ENCODE measurements at regions not wholly inside any gene's neighbourhood (a gene's known extent, or its start where the extent isn't known, plus 50 kb on each side); places are given as distances from the start of the nearest gene placed in this dataset.
"Not testable (repeated sequence)": the region's sequence is repeated elsewhere in the genome, so short reads cannot be mapped to it uniquely, and the experiment has no call there.

GRCh38 chr1:191697556-191697955 is 460.7 kb upstream of the RGS18 start:
- H3K27ac ChIP-seq (ENCODE audit: low read length), result no peak overlapping the region
- H3K9me3 ChIP-seq (ENCODE audit: control insufficient read depth in 2 of 2, low read length in 2 of 2), result no peaks in the 10 kb centered on the region
- no peaks in the 10 kb centered on the region for H3K4me1 ChIP-seq (ENCODE audit: control insufficient read depth, insufficient read depth, low read length)
- H3K9ac ChIP-seq (ENCODE audit: low read length in 2 of 2), result no peak overlapping the region
- no peaks in the 10 kb centered on the region for H3K27me3 ChIP-seq (ENCODE audit: control insufficient read depth in 1 of 2, insufficient read depth in 2 of 2, low read length in 2 of 2)
- H3K36me3 ChIP-seq (ENCODE audit: control insufficient read depth in 2 of 2, insufficient read depth in 2 of 2, low read length in 2 of 2), result no peaks in the 10 kb centered on the region
- no peak overlapping the region for H3K4me3 ChIP-seq (ENCODE audit: low read length in 2 of 2)

GRCh38 chr1:191698246-191698645 is 460.0 kb upstream of the RGS18 start:
- Histone ChIP-seq H3K9ac (ENCODE audit: low read length in 2 of 2) (no peak overlapping the region), H3K9me3 (ENCODE audit: control insufficient read depth in 2 of 2, low read length in 2 of 2) (no peaks in the 10 kb centered on the region), H3K36me3 (ENCODE audit: control insufficient read depth in 2 of 2, insufficient read depth in 2 of 2, low read length in 2 of 2) (no peaks in the 10 kb centered on the region), H3K27ac (ENCODE audit: low read length) (no peak overlapping the region), H3K27me3 (ENCODE audit: control insufficient read depth in 1 of 2, insufficient read depth in 2 of 2, low read length in 2 of 2) (no peaks in the 10 kb centered on the region), H3K4me1 (ENCODE audit: control insufficient read depth, insufficient read depth, low read length) (no peaks in the 10 kb centered on the region), H3K4me3 (ENCODE audit: low read length in 2 of 2) (no peak overlapping the region)

- no peaks in the 10 kb centered on the region for H3K27me3 ChIP-seq (ENCODE audit: control insufficient read depth in 1 of 2, insufficient read depth in 2 of 2, low read length in 2 of 2)
- no peak overlapping the region for H3K4me3 ChIP-seq (ENCODE audit: low read length in 2 of 2)
- H3K9ac ChIP-seq (ENCODE audit: low read length in 2 of 2), result no peak overlapping the region
These were observed 458.9 kb upstream of the RGS18 start for GRCh38 chr1:191699343-191699742.

GRCh38 chr1:191700922-191701321 is 457.3 kb upstream of the RGS18 start:
- Histone ChIP-seq H3K9ac (ENCODE audit: low read length in 2 of 2) (no peak overlapping the region), H3K27me3 (ENCODE audit: control insufficient read depth in 1 of 2, insufficient read depth in 2 of 2, low read length in 2 of 2) (no peaks in the 10 kb centered on the region), H3K9me3 (ENCODE audit: control insufficient read depth in 2 of 2, low read length in 2 of 2) (no peaks in the 10 kb centered on the region), H3K27ac (ENCODE audit: low read length) (no peak overlapping the region), H3K4me1 (ENCODE audit: control insufficient read depth, insufficient read depth, low read length) (no peaks in the 10 kb centered on the region), H3K4me3 (ENCODE audit: low read length in 2 of 2) (no peak overlapping the region), H3K36me3 (ENCODE audit: control insufficient read depth in 2 of 2, insufficient read depth in 2 of 2, low read length in 2 of 2) (no peaks in the 10 kb centered on the region)

More at GRCh38 chr1:191699343-191699742, 458.9 kb upstream of the RGS18 start:
- Histone ChIP-seq H3K9me3 (ENCODE audit: control insufficient read depth in 2 of 2, low read length in 2 of 2) (no peaks in the 10 kb centered on the region), H3K36me3 (ENCODE audit: control insufficient read depth in 2 of 2, insufficient read depth in 2 of 2, low read length in 2 of 2) (no peaks in the 10 kb centered on the region), H3K4me1 (ENCODE audit: control insufficient read depth, insufficient read depth, low read length) (no peaks in the 10 kb centered on the region), H3K27ac (ENCODE audit: low read length) (no peak overlapping the region)

GRCh38 chr1:191702124-191702523 is 456.1 kb upstream of the RGS18 start:
- no peaks in the 10 kb centered on the region for H3K27me3 ChIP-seq (ENCODE audit: control insufficient read depth in 1 of 2, insufficient read depth in 2 of 2, low read length in 2 of 2)
- no peaks in the 10 kb centered on the region for H3K4me1 ChIP-seq (ENCODE audit: control insufficient read depth, insufficient read depth, low read length)
- H3K4me3 ChIP-seq (ENCODE audit: low read length in 2 of 2), result no peak overlapping the region

GRCh38 chr1:191707288-191707687 is 451.0 kb upstream of the RGS18 start:
- no peak overlapping the region for H3K9ac ChIP-seq (ENCODE audit: low read length in 2 of 2)
- no peaks in the 10 kb centered on the region for H3K4me1 ChIP-seq (ENCODE audit: control insufficient read depth, insufficient read depth, low read length)
- H3K4me3 ChIP-seq (ENCODE audit: low read length in 2 of 2), result no peak overlapping the region
- no peaks in the 10 kb centered on the region for H3K27me3 ChIP-seq (ENCODE audit: control insufficient read depth in 1 of 2, insufficient read depth in 2 of 2, low read length in 2 of 2)
- H3K9me3 ChIP-seq (ENCODE audit: control insufficient read depth in 2 of 2, low read length in 2 of 2), result no peaks in the 10 kb centered on the region
- no peaks in the 10 kb centered on the region for H3K36me3 ChIP-seq (ENCODE audit: control insufficient read depth in 2 of 2, insufficient read depth in 2 of 2, low read length in 2 of 2)
- H3K27ac ChIP-seq (ENCODE audit: low read length), result no peak overlapping the region

More at GRCh38 chr1:191702124-191702523, 456.1 kb upstream of the RGS18 start:
- Histone ChIP-seq H3K9ac (ENCODE audit: low read length in 2 of 2) (no peak overlapping the region), H3K27ac (ENCODE audit: low read length) (no peak overlapping the region), H3K36me3 (ENCODE audit: control insufficient read depth in 2 of 2, insufficient read depth in 2 of 2, low read length in 2 of 2) (no peaks in the 10 kb centered on the region), H3K9me3 (ENCODE audit: control insufficient read depth in 2 of 2, low read length in 2 of 2) (no peaks in the 10 kb centered on the region)

GRCh38 chr1:191709215-191709614 is 449.0 kb upstream of the RGS18 start:
- Histone ChIP-seq H3K27ac (ENCODE audit: low read length) (no peak overlapping the region), H3K4me1 (ENCODE audit: control insufficient read depth, insufficient read depth, low read length) (no peaks in the 10 kb centered on the region), H3K4me3 (ENCODE audit: low read length in 2 of 2) (no peak overlapping the region), H3K27me3 (ENCODE audit: control insufficient read depth in 1 of 2, insufficient read depth in 2 of 2, low read length in 2 of 2) (no peaks in the 10 kb centered on the region), H3K9ac (ENCODE audit: low read length in 2 of 2) (no peak overlapping the region), H3K9me3 (ENCODE audit: control insufficient read depth in 2 of 2, low read length in 2 of 2) (no peaks in the 10 kb centered on the region), H3K36me3 (ENCODE audit: control insufficient read depth in 2 of 2, insufficient read depth in 2 of 2, low read length in 2 of 2) (no peaks in the 10 kb centered on the region)

- no peak overlapping the region for H3K9ac ChIP-seq (ENCODE audit: low read length in 2 of 2)
- H3K9me3 ChIP-seq (ENCODE audit: control insufficient read depth in 2 of 2, low read length in 2 of 2), result no peaks in the 10 kb centered on the region
- no peak overlapping the region for H3K4me3 ChIP-seq (ENCODE audit: low read length in 2 of 2)
- H3K27me3 ChIP-seq (ENCODE audit: control insufficient read depth in 1 of 2, insufficient read depth in 2 of 2, low read length in 2 of 2), result no peaks in the 10 kb centered on the region
- H3K4me1 ChIP-seq (ENCODE audit: control insufficient read depth, insufficient read depth, low read length), result no peaks in the 10 kb centered on the region
- H3K27ac ChIP-seq (ENCODE audit: low read length), result no peak overlapping the region
- no peaks in the 10 kb centered on the region for H3K36me3 ChIP-seq (ENCODE audit: control insufficient read depth in 2 of 2, insufficient read depth in 2 of 2, low read length in 2 of 2)
These were observed 446.3 kb upstream of the RGS18 start for GRCh38 chr1:191711961-191712360.

- no peaks in the 10 kb centered on the region for H3K9me3 ChIP-seq (ENCODE audit: control insufficient read depth in 2 of 2, low read length in 2 of 2)
- no peaks in the 10 kb centered on the region for H3K36me3 ChIP-seq (ENCODE audit: control insufficient read depth in 2 of 2, insufficient read depth in 2 of 2, low read length in 2 of 2)
- no peak overlapping the region for H3K9ac ChIP-seq (ENCODE audit: low read length in 2 of 2)
- no peak overlapping the region for H3K4me3 ChIP-seq (ENCODE audit: low read length in 2 of 2)
- no peaks in the 10 kb centered on the region for H3K4me1 ChIP-seq (ENCODE audit: control insufficient read depth, insufficient read depth, low read length)
- no peaks in the 10 kb centered on the region for H3K27me3 ChIP-seq (ENCODE audit: control insufficient read depth in 1 of 2, insufficient read depth in 2 of 2, low read length in 2 of 2)
- no peak overlapping the region for H3K27ac ChIP-seq (ENCODE audit: low read length)
These were observed 443.4 kb upstream of the RGS18 start for GRCh38 chr1:191714845-191715244.

- Histone ChIP-seq H3K4me3 (ENCODE audit: low read length in 2 of 2) (no peak overlapping the region), H3K27me3 (ENCODE audit: control insufficient read depth in 1 of 2, insufficient read depth in 2 of 2, low read length in 2 of 2) (no peaks in the 10 kb centered on the region), H3K4me1 (ENCODE audit: control insufficient read depth, insufficient read depth, low read length) (no peaks in the 10 kb centered on the region), H3K9me3 (ENCODE audit: control insufficient read depth in 2 of 2, low read length in 2 of 2) (no peaks in the 10 kb centered on the region), H3K27ac (ENCODE audit: low read length) (no peak overlapping the region), H3K36me3 (ENCODE audit: control insufficient read depth in 2 of 2, insufficient read depth in 2 of 2, low read length in 2 of 2) (no peaks in the 10 kb centered on the region), H3K9ac (ENCODE audit: low read length in 2 of 2) (no peak overlapping the region)
These were observed 428.5 kb upstream of the RGS18 start for GRCh38 chr1:191729742-191730141.

- not testable (repeated sequence) for H3K4me1 ChIP-seq (ENCODE audit: control insufficient read depth, insufficient read depth, low read length)
These were observed 426.5 kb upstream of the RGS18 start for GRCh38 chr1:191731608-191732302.

More at GRCh38 chr1:191731608-191732302, 426.5 kb upstream of the RGS18 start:
- not testable (repeated sequence) for H3K4me3 ChIP-seq (ENCODE audit: low read length in 2 of 2); H3K27ac ChIP-seq (ENCODE audit: low read length); H3K36me3 ChIP-seq (ENCODE audit: control insufficient read depth in 2 of 2, insufficient read depth in 2 of 2, low read length in 2 of 2); H3K27me3 ChIP-seq (ENCODE audit: control insufficient read depth in 1 of 2, insufficient read depth in 2 of 2, low read length in 2 of 2); H3K9me3 ChIP-seq (ENCODE audit: control insufficient read depth in 2 of 2, low read length in 2 of 2); H3K9ac ChIP-seq (ENCODE audit: low read length in 2 of 2)

Data from stomach smooth muscle (tissue), 2 donors.